Left ventricle myocardium superior (tissue), 1 donor: ENCODE measurements at regions not wholly inside any gene's neighbourhood (a gene's known extent, or its start where the extent isn't known, plus 50 kb on each side); places are given as distances from the start of the nearest gene placed in this dataset.

Experiments
- ATAC-seq: fragments of 200-7000 bp; cut with Tn5 transposase; one replicate; pipeline ENCODE4 v1.9.1; 2020; ENCODE audit warnings: mild to moderate bottlenecking, moderate library complexity
- DNase-seq: peaks from one replicate; pipeline ENCODE4 v3.0.0-alpha.2; 2020
- intact Hi-C: fragments of 100-400 bp; cut with micrococcal nuclease; formaldehyde crosslinking; loops from one replicate; pipeline ENCODE4 v1.11.0; 2022
- donor health status: DM: no; HTN: yes; CAD: no; lungs with severe emphysema.

GRCh38 chr9:99358668-99359067, 136.6 kb downstream of the SEC61B start:
- intact Hi-C loops, result loop anchor here (5.0 kb wide), 1 partner anchor 464 kb away; the partner anchor contains the start of gene NR4A3
- peak; percentile 60 for DNase-seq

GRCh38 chr9:99359336-99359735, 137.3 kb downstream of the SEC61B start:
- peak; percentile 8 for ATAC-seq
- intact Hi-C loops, result loop anchor here (5.0 kb wide), 1 partner anchor 463 kb away; the partner anchor contains the start of gene NR4A3
- DNase-seq, result no peak

More at GRCh38 chr9:99358668-99359067, 136.6 kb downstream of the SEC61B start:
- peak; percentile 78 for ATAC-seq

- intact Hi-C loops, result no loop called here
- ATAC-seq, result no peak
- DNase-seq, result no peak
These were observed 137.9 kb downstream of the SEC61B start for GRCh38 chr9:99360026-99360425.

- ATAC-seq (no peak), DNase-seq (no peak)
- intact Hi-C loops, result no loop called here
These were observed 139.7 kb downstream of the SEC61B start for GRCh38 chr9:99361817-99362216.

GRCh38 chr9:99362321-99362720, 140.2 kb downstream of the SEC61B start:
- DNase-seq (no peak), ATAC-seq (no peak)
- intact Hi-C loops, result no loop called here

- DNase-seq, result no peak
- no peak for ATAC-seq
- intact Hi-C loops, result no loop called here
These were observed 141.4 kb downstream of the SEC61B start for GRCh38 chr9:99363509-99363908.

GRCh38 chr9:99365233-99365980, 143.3 kb downstream of the SEC61B start:
- DNase-seq (no peak), ATAC-seq (no peak)
- intact Hi-C loops, result no loop called here

- DNase-seq (no peak), ATAC-seq (no peak)
- intact Hi-C loops, result no loop called here
These were observed 144.1 kb downstream of the SEC61B start for GRCh38 chr9:99366183-99366582.

- ATAC-seq (no peak), DNase-seq (no peak)
- intact Hi-C loops, result no loop called here
These were observed 144.5 kb downstream of the SEC61B start for GRCh38 chr9:99366621-99367020.

GRCh38 chr9:99368341-99369326, 146.6 kb downstream of the SEC61B start:
- intact Hi-C loops, result no loop called here

GRCh38 chr9:99369327-99369722, 147.2 kb downstream of the SEC61B start:
- DNase-seq, result no peak
- intact Hi-C loops, result no loop called here
- no peak for ATAC-seq

More at GRCh38 chr9:99368341-99369326, 146.6 kb downstream of the SEC61B start:
- ATAC-seq (peak; percentile 98), DNase-seq (peak; percentile 78)

- DNase-seq (no peak), ATAC-seq (no peak)
These were observed 148.3 kb downstream of the SEC61B start for GRCh38 chr9:99370376-99370775.

GRCh38 chr9:99371376-99371775, 149.3 kb downstream of the SEC61B start:
- DNase-seq, result no peak
- intact Hi-C loops, result no loop called here
- ATAC-seq, result no peak

More at GRCh38 chr9:99370376-99370775, 148.3 kb downstream of the SEC61B start:
- intact Hi-C loops, result no loop called here

GRCh38 chr9:99373912-99374311, 151.8 kb downstream of the SEC61B start:
- ATAC-seq (no peak), DNase-seq (no peak)
- intact Hi-C loops, result no loop called here

- intact Hi-C loops, result no loop called here
These were observed 152.7 kb downstream of the SEC61B start for GRCh38 chr9:99374793-99375192.

GRCh38 chr9:99375481-99375880, 153.4 kb downstream of the SEC61B start:
- intact Hi-C loops, result no loop called here
- ATAC-seq (no peak), DNase-seq (no peak)

More at GRCh38 chr9:99374793-99375192, 152.7 kb downstream of the SEC61B start:
- no peak for DNase-seq
- ATAC-seq, result no peak

GRCh38 chr9:99377790-99378775, 156.0 kb downstream of the SEC61B start:
- no peak for DNase-seq
- intact Hi-C loops, result no loop called here
- ATAC-seq, result no peak

- intact Hi-C loops, result no loop called here
- DNase-seq, result no peak
- ATAC-seq, result no peak
These were observed 161.5 kb downstream of the SEC61B start for GRCh38 chr9:99383536-99383935.

GRCh38 chr9:99385215-99385614, 163.1 kb downstream of the SEC61B start:
- DNase-seq (no peak), ATAC-seq (no peak)
- intact Hi-C loops, result no loop called here
